Pons (tissue), 1 donor: ENCODE measurements at regions not wholly inside any gene's neighbourhood (a gene's known extent, or its start where the extent isn't known, plus 50 kb on each side); places are given as distances from the start of the nearest gene placed in this dataset.

Source experiments
- DNase-seq: peaks from one replicate; pipeline ENCODE4 v3.0.0-alpha.2; 2016; ENCODE audit warnings: low spot score

DNA sequence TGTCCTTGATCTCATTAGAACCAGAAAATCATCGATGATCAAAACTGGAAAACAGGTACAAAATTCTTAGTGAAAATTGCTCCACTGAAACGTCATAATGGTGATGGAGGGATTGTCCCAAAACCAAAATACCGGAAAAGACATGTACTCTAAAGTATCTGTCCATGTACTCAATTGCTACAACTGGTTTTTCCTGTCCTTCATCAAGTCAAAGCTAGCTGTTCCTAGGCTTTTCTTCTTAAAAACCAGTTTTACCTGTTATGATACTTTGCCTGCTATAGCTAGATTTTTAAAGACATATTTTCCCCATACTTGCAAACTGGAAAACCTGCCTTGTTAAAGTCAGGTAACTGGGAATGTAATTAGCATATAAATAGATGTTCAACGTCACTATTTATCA, 50.5 kb upstream of the LRRC1 start:
- DNase-seq: no peak

DNA sequence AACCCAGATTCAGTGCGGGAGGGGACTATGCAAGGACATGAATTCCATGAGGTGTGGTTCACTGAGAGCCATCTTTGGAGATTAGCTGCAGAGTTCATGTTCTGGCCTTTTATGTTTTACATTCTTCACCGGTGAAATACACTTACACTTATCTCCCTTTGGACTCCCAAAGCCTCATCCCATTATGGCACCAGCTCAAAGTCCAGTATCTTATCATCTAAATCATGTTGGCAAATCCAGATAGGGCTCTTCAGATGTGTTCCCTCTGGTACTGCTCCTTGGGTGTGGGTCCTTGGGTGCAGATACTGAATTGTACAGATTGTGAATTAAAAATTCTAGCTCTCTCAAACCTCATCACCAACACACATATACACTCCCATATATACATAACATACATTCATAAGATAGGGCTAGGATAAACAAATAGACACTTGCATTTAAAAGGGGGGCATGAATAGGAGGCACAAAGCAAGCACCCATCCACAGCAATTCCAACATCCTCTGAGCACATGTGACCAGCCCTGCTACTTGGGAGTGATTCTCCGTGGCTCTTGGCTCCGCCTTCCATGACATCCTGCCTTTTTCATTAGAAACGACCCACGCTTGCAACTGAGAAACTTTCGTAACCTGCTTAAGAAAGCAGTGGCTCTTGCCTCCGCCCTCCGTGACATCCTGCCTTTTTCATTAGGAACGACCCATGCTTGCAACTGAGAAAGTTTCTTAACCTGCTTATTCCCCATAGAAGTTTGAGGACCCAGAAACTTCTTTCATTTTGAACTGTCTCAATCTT, 53.6 kb upstream of the LRRC1 start:
- DNase-seq: no peak

DNA sequence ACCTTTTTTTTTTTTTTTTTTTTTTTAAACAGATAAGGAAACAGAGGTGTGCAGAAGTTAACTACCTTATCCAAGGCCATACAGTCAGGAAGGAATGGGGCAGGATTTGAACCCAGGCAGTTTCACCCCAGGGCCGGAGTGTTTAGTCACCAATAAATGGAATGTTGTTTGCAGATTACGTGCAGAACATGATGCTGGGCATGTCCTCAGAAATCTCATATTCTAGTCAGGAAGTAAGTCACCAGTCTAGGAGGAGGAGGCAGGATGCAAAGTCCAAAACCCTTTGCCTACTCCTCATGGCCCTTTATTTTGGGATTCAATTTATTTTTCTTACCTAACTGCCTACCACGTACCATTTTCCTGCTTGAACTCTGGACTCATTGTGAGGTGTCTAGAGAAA, 57.1 kb upstream of the LRRC1 start:
- DNase-seq: no peak

DNA sequence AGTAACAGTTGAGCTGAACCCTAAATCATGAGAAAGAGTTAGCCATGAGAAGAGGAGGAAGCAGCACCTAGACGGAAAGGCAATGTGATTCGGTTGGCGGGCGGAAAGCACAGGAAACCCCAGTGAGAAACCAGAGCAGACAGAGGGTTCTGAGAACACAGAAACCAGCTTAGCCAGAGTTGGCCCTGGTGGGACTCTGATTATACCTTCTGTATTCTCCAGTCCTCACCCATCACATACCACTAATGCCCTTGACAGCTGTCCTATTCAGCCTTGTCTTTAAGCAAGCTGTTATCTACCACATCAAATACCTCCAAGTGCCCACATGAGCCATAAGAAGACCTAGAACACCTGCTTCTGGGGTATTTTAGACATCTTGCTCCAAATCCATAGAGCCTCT, 58.9 kb upstream of the LRRC1 start:
- DNase-seq: no peak

DNA sequence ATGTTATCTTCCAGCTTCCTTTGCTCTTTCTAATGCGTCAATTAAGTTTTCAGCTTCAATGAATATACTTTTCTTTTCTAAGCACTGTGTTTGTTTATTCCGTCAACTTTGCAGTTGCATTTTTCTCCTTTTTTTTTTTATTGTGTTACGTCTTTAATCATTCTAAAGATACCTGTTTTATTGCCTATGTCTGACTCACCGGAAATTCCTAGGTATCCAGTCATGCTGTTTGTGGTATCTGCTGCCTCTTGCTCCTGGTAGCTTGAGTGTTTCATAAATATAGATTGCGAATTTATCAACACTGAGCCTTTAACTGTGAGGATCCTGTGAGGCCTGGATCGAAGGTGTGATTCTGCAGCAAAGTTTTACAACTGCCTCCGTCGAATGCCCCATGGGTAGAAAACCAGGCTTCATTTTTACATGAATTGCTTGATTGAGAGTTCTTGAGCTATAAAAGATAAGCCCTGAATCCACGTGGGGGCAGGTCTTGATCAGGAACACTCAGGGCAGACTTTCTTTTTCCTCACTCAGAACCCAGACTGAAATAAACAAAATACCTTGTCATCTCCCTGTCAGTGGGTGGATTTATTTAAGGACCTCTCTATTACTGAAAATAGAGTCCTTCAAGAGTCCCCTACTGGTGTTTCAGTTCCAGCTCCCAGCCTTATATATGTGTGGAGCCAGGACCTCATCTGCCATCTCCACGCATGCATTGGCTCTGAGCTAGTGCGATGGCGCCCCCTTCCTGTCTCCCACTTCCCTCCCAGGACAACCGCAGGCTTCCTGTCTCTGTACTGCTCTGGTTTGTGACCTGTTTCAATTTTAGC, 60.1 kb upstream of the LRRC1 start:
- no peak for DNase-seq

DNA sequence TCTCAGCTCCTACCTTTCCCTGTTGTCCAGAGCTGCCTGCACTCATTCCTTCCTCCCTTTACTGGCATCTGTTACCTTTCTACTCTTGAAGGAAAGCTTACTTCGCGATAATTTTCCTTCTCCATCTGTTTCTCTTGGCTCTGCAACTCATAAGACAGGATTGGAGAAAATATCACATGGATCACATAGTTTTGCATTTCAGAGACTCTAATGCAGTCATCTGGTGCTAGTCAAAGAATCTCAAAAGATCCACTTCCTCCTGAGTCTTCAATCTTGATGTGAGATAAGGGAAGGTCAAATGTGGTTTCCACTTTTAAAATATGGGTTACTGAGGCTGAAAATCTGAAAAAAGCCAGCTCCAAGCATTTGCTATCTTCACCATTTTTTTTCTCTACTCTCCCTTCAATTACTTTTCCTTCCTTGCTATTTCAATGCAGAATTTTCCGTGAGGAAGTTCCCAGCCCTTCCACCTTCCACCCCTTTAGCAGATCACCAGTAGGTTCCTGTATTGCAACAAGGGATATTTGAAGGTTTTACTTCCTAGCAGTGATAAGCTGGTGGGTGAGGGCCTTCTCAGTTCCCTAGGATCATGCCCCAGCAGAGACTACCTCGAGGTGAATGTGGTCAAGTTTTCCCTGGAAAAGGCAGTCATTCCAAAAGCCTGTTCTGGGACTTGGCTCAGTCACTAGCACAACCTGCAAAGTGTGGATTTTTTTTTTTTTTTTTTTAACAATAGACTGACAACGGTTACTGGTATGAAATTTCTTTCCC, 62.8 kb upstream of the LRRC1 start:
- no peak for DNase-seq

DNA sequence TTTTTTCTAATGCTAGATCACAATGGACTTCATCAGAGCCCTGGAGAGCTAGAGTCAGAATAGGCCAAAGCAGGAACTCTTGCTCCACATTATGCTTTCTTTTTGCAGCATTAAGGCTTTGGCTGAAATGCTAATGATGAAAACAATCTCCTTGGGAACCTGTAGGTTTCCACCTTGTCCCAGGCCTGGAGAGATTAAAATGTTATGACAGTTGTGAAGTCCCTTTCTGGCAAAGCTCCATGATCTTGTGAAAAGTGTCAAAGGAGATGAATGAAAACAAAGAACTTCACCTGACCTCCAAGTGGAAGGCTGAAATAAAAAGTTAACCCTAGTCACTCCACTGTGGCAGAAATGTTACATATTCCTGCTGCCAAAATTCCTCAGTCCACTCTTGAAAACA, 64.0 kb upstream of the LRRC1 start:
- DNase-seq: no peak

DNA sequence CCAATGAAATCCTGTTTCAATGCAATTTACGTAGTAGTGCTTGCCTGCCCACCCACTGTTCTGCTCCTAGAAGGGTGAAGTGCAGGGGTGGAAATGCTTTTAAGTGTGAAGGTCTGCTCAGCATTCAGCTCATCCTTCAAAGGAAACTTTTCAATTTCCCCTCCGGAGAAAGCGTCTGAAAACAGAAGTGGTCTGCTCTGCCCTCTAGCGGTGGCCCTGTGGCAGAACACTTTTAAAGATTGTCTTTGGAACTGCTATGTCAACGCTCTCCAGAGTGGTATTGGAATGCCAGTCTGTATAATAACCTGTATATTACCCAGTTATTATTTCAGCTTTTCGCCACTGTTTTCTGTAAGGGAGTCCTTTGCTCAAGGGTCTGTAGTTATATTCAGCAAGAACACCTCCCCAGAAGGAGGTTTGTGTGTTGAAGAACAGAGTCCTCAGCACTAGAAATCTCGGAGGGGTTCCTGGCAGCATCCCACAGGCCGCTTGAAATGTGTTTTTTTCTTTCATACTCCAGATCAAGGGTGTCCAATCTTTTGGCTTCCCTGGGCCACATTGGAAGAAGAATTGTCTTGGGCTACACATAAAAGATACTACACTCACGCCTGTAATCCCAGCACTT, 63.1 kb upstream of the KLHL31 start:
- DNase-seq: peak; percentile 42

DNA sequence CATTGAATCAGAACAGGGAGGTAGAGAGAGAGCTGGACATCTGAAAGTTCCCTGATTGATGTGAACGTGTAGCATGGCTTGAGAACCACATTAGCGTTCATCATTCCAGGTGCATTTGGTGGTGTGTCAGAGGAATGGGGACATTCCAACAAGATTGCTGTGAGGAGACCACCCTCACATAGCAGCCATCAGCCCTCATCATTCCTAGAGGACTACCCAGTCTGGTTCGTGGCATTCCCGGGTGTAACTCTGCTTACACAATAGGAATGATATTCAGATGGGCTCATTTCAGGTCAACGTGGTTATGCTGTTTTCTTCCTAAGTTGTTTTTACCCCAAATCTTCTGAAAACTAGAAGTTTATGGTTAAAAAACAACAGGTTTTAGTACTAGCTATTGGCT, 62.2 kb upstream of the KLHL31 start:
- no peak for DNase-seq

DNA sequence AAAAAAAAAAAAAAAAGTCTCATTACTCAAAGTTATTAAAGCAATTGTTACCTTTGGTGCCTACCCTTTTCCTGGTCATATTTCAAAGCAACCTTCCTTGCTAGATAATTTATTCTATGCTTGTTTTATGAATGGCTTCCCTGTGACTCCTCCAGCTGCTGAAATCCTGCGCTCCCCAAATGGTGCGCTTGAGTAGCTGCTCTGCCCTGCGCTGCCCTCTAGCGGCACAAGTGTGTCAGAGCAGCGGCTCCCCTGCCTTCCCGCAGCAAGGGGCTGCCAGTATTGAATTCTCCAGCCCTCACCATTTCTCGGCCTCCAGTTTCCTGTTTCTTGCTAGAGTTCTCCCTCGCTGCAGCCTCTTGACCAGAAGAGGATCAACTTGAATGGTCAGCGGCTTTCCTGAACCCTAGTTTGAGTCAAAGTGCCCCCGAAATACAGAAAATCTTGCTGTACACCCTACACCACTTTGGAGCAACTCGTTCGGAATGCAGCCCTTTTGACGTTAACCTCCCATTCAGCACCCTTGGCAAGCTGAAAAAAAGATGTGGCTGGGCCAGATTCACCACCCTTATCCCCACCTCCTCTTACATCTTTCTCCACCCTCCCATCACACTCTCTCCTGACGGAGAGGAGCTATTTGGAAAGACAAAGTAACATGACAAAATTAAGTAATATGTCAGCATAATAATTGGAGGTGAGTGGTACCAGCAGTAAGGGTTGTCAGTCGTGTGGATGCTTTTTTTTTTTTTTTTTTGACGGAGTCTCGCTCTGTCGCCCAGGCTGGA, 60.4 kb upstream of the KLHL31 start:
- peak; percentile 70 for DNase-seq

DNA sequence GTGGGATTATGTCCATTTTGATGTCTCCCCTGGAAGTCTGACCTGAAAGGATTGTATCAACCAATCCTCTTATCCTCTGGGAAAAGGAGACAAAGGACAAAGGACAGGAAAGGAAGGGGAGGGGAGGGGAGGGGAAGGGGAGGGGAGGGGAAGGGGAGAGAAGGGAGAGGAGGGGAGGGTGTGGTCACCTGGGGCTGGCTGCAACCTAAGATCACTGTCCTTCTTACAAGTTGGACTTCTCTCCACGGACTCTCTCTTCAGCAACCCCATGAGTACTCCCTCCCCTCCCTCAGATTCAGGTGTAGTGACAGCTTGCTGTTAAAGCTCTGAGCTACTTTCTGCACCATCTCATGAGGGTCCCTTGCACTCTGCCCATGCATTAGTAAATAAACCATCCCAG, 58.9 kb upstream of the KLHL31 start:
- no peak for DNase-seq

DNA sequence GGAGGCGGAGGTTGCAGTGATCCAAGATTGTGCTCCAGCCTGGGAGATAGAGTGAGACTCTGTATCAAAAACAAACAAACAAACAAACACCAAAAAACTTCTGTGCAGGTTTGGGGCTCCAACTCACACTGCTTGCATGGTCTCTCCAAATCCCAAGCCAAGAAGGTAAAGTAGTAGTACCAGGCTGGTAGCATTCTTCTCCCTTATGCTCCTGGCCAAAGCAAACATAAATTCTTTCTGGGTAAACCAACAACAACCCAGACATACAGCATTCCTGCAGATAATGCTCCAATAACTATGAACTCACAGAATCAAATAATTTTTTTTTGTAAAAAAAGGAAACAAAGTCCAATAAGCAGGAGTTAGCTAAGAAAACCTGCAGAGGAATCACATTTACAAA, 57.8 kb upstream of the KLHL31 start:
- no peak for DNase-seq

DNA sequence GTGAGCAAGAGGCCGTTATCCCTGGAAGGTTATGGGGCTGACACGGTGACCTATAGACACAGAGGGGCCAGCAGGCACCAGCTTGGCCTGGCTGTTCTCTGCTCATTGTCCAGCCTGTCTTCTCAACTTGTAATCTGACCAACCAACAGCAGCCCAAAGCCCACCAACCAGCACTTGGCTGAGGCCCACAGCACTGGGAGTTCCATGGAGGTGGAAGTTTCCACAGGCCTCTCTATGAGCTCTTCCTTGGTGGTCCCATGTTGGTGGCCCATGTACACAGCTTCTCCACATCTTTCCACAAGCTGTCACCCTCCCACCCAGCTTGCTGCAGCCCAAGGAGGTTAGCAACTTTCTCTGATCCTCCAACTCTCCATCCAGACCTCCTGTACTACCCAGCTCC, 56.2 kb upstream of the KLHL31 start:
- DNase-seq: no peak

DNA sequence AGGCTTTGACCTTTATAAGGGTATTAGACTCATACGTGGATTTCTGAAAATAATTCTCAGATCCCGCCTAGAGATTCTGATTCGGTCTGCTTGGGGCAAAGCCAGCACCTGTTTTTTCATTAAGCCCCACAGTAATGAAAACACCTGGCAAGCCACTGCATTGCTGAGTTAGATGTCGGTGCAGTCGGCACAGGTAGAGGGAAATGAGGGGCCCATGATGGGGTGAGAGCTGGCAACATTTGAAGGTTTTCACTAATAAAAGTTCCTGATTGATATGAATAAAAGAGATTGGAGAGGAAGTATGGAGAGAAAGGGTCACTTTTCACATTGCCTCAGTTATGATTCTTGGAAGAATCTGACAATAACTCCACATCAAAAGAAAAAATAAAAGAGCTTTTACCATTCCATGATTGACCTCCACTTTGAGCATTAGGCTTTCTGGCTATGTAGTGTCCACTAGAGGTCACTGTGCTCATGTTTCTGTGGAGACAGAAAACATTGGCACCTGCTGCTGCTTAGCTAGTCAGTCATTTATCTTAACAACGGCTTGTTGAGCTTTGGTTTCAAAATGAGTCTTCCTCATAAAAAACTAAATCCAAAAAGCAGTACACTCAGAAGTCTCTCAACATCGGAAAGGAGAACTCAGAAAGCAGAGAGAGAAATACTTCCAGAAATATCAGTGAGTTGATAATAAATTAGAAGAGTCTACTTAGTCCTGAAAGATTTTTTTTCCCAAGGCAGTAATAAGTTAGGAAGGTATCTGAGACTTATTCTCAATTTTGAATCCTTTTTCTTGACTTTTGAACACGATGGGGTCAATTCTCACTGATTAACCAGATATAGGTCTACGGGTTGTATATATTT, 53.3 kb upstream of the KLHL31 start:
- DNase-seq: peak; percentile 86

DNA sequence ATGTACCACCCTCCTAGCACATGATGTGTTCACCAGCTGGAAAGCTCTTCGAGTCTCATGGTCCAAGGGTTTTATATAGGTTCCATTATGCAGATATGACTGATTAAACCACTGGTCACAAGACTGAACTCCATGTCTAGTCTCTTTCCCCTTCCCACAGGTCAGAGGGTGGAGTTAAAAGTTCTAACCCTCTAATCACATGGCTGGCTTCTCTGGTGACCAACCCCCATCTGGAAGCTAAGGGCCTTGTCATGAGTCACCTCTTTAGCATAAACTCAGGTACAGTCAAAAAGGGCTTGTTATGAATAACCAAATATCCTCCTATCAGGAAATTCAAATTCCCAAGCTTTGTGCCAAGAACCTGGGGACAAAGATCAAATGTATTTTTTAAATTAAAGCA, 52.0 kb upstream of the KLHL31 start:
- DNase-seq: no peak

DNA sequence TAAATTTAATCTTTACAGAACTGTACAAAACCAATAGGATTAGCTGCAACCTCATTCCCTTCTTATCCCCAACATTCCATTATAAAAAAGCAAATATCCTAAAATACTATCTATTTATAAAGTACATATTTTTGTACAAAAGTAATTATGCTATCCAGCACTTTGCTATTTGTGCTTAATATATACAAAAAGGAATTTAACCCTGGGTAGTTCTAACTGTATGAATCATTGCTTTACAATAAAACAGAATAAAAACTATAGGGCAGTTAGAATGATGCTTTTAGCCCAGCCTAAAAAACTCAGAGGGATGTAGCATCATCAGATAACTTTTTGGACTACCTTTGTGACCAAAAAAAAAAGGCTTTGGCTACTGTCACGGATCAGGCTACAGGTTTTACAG, 49.9 kb upstream of the KLHL31 start:
- no peak for DNase-seq
